IMR-90 (cell line): ENCODE measurements at regions not wholly inside any gene's neighbourhood (a gene's known extent, or its start where the extent isn't known, plus 50 kb on each side); places are given as distances from the start of the nearest gene placed in this dataset.

Source experiments
- ATAC-seq: fragments of 200-7000 bp; cut with Tn5 transposase; 2 replicates; pipeline ENCODE4 v1.9.1; 2020; ENCODE audit warnings: low read depth, mild to moderate bottlenecking, moderate library complexity
- BruUV-seq: library from RNA; stranded (reverse); fragments of 400-500 nt; replicated peaks from 2 replicates; lab custom pipeline; 2021; lab: Mats Ljungman, UMichigan
- CTCF ChIA-PET: fragments of 300-600 bp; formaldehyde crosslinking; extraction: SDS; loops from one replicate; lab custom pipeline; 2021; ENCODE audit warnings: antibody characterized with exemption; lab: Yijun Ruan, JAX
- POLR2A ChIA-PET: fragments of 300-600 bp; sonication (Branson Sonifier 250); formaldehyde crosslinking; loops from one replicate; lab custom pipeline; 2022; ENCODE audit warnings: antibody characterized with exemption; ENCODE audit not compliant: unreplicated experiment; lab: Charles Lee
- DNase-seq: peaks from one replicate; pipeline ENCODE4 v3.0.0; 2013
- H2AFZ ChIP-seq: replicated peaks from 2 replicates; pipeline ENCODE3; 2013; ENCODE audit warnings: low read length, mild to moderate bottlenecking; ENCODE audit not compliant: poor library complexity
- H2AK5ac ChIP-seq: 2 replicates; pipeline ENCODE4 v1.6.1; 2013; ENCODE audit warnings: low read depth, low read length, inconsistent platforms
- H2AK9ac ChIP-seq: replicated peaks from 2 replicates; pipeline ENCODE3; 2013; ENCODE audit warnings: mild to moderate bottlenecking, low read depth, low read length, moderate library complexity; ENCODE audit not compliant: poor library complexity
- H2BK120ac ChIP-seq: 2 replicates; pipeline ENCODE4 v1.6.1; 2013; ENCODE audit warnings: low read depth, low read length, inconsistent platforms
- H2BK15ac ChIP-seq: 3 replicates; pipeline ENCODE4 v1.6.1; 2013; ENCODE audit warnings: low read depth, low read length, inconsistent platforms
- H2BK20ac ChIP-seq: 2 replicates; pipeline ENCODE4 v1.6.1; 2013; ENCODE audit warnings: low read depth, mild to moderate bottlenecking, inconsistent platforms, low read length, moderate library complexity
- H2BK5ac ChIP-seq: 2 replicates; pipeline ENCODE4 v1.6.1; 2013; ENCODE audit warnings: mild to moderate bottlenecking, low read depth, low read length, inconsistent platforms; ENCODE audit not compliant: poor library complexity, severe bottlenecking
- H3K14ac ChIP-seq: replicated peaks from 2 replicates; pipeline ENCODE4 v1.6.1; 2013; ENCODE audit warnings: low read depth, low read length, inconsistent platforms
- H3K18ac ChIP-seq: 2 replicates; pipeline ENCODE4 v1.6.1; 2013; ENCODE audit warnings: low read depth, low read length, control low read depth
- H3K23ac ChIP-seq: 2 replicates; pipeline ENCODE4 v1.6.1; 2013; ENCODE audit warnings: low read depth, low read length, inconsistent platforms
- H3K27ac ChIP-seq: 2 replicates; pipeline ENCODE4 v1.5.1; 2013; ENCODE audit warnings: mild to moderate bottlenecking, control low read depth, low read length; ENCODE audit not compliant: insufficient read depth
- H3K27me3 ChIP-seq: 2 replicates; pipeline ENCODE4 v1.6.1; 2013; ENCODE audit warnings: low read length; ENCODE audit not compliant: control insufficient read depth, insufficient read depth
- H3K36me3 ChIP-seq: 2 replicates; pipeline ENCODE4 v1.6.1; 2013; ENCODE audit warnings: low read length, mixed read lengths; ENCODE audit not compliant: control insufficient read depth, insufficient read depth
- H3K4ac ChIP-seq: 2 replicates; pipeline ENCODE4 v1.6.1; 2013; ENCODE audit warnings: low read depth, low read length, inconsistent platforms
- H3K4me1 ChIP-seq: 2 replicates; pipeline ENCODE4 v1.6.1; 2013; ENCODE audit warnings: low read length, mixed read lengths; ENCODE audit not compliant: control insufficient read depth, insufficient read depth
- H3K4me2 ChIP-seq: 2 replicates; pipeline ENCODE4 v1.6.1; 2013; ENCODE audit warnings: low read depth, mild to moderate bottlenecking, control low read depth, low read length, moderate library complexity
- H3K4me3 ChIP-seq: 2 replicates; pipeline ENCODE4 v1.5.1; 2013; ENCODE audit warnings: low read depth, mild to moderate bottlenecking, control low read depth, low read length, moderate library complexity; ENCODE audit not compliant: insufficient read depth
- H3K56ac ChIP-seq: 2 replicates; pipeline ENCODE4 v1.6.1; 2013; ENCODE audit warnings: low read length, inconsistent platforms; ENCODE audit not compliant: insufficient read depth; ENCODE audit errors: extremely low read depth
- H3K79me1 ChIP-seq, 2 experiments: 2 replicates each; pipeline ENCODE4 v1.6.1; 2013; ENCODE audit warnings: low read length in 2 of 2, inconsistent platforms in 1 of 2, low read depth in 1 of 2
- H3K9ac ChIP-seq: 2 replicates; pipeline ENCODE4 v1.6.1; 2013; ENCODE audit warnings: low read depth, low read length, control low read depth
- H3K9me1 ChIP-seq: 2 replicates; pipeline ENCODE4 v1.6.1; 2013; ENCODE audit warnings: low read length, inconsistent platforms; ENCODE audit not compliant: insufficient read depth
- H3K9me3 ChIP-seq: 2 replicates; pipeline ENCODE4 v1.6.1; 2013; ENCODE audit warnings: low read length; ENCODE audit not compliant: control insufficient read depth, insufficient read depth
- H4K20me1 ChIP-seq: 2 replicates; pipeline ENCODE4 v1.6.1; 2013; ENCODE audit warnings: low read length, inconsistent platforms; ENCODE audit not compliant: insufficient read depth
- H4K5ac ChIP-seq: 2 replicates; pipeline ENCODE4 v1.6.1; 2013; ENCODE audit warnings: mild to moderate bottlenecking, low read depth, low read length, control low read depth
- H4K8ac ChIP-seq, 2 experiments: 2 replicates each; pipeline ENCODE4 v1.6.1; 2013; ENCODE audit warnings: low read depth in 2 of 2, low read length in 2 of 2, control low read depth in 1 of 2, inconsistent platforms in 1 of 2
- H4K91ac ChIP-seq: 2 replicates; pipeline ENCODE4 v1.6.1; 2013; ENCODE audit warnings: low read depth, low read length, inconsistent platforms; ENCODE audit not compliant: insufficient read depth
- BHLHE40 ChIP-seq: fragments of 150-350 bp; IDR thresholded peaks from 2 replicates; pipeline ENCODE4 v1.6.1; 2016; ENCODE audit warnings: mild to moderate bottlenecking, low read depth, low read length
- CEBPB ChIP-seq: IDR thresholded peaks from 2 replicates; pipeline ENCODE4 v1.6.1; 2012; ENCODE audit warnings: low read depth, low read length, improper control_type of control experiment
- CHD1 ChIP-seq: IDR thresholded peaks from 2 replicates; pipeline ENCODE4 v1.6.1; 2012; ENCODE audit warnings: low read depth, low read length, improper control_type of control experiment
- MXI1 ChIP-seq: IDR thresholded peaks from 2 replicates; pipeline ENCODE4 v1.6.1; 2012; ENCODE audit warnings: low read depth, mild to moderate bottlenecking, low read length, moderate library complexity, borderline replicate concordance
- POLR2A ChIP-seq: IDR thresholded peaks from 2 replicates; pipeline ENCODE4 v1.6.1; 2012; ENCODE audit warnings: mild to moderate bottlenecking, low read depth, low read length
- RCOR1 ChIP-seq: IDR thresholded peaks from 2 replicates; pipeline ENCODE4 v1.6.1; 2012; ENCODE audit warnings: mild to moderate bottlenecking, low read length, improper control_type of control experiment; ENCODE audit not compliant: insufficient replicate concordance
- WGBS, 2 experiments: methylation state at CpG; one replicate each; pipeline versions ENCODE4 v1.1.5 to v1.1.7; 2013; ENCODE audit warnings: missing lambda C conversion rate in 2 of 2; ENCODE audit not compliant: insufficient read length in 1 of 2; ENCODE audit errors: extremely low coverage in 2 of 2; 5-methylcytosine and 5-hydroxymethylcytosine counted together
- dilution Hi-C: fragments of 300-500 bp; cut with HindIII; formaldehyde crosslinking; loops from one replicate; pipeline ENCODE4 v1.14.3; 2018; ENCODE audit warnings: low sequenced_read_pairs; ENCODE audit not compliant: unreplicated experiment
- in situ Hi-C: fragments of 300-500 bp; cut with MboI; formaldehyde crosslinking; loops from 3 replicates; pipeline ENCODE4 v1.14.3; 2019; ENCODE audit warnings: low sequenced_read_pairs, inconsistent platforms, mixed read lengths
- intact Hi-C: fragments of 100-400 bp; cut with micrococcal nuclease; formaldehyde crosslinking; loops from 2 replicates; pipeline ENCODE4 v1.10.0; 2022

DNA sequence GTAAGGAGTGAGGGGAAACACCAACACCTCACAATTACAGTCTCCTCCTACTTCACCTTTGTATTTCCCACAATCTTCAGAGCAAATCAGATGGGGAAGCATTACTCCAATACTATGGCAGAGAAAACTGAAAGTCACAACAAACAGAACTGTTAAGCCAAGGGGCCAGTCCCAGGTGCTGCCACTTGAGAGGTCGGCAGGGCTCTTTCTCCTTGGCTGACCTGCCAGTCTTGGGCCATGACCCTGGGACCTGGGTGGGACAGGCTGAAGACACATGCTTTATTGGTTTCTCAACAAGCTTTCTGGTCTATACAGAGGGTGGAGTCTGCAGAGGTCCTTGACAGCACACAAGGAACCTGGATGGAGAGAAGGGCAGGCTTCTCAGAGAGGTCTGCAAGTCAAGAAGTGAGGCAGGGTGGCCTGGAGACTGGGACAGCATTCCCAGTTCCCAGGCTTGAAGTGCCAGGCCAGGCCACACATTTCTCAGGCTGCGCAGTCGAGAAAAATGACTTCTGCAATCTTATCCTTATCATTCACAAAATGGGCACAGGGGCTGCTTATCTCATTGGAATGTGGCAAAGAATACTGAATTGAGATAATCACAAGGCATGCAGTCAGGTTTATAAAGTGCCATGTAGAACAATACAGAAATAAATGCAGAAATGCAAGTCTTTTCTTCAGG, 301.0 kb downstream of the CXCL12 start:
- Histone ChIP-seq H2AK9ac (no peak overlapping the region), H3K9ac (no peak overlapping the region), H3K23ac (no peak overlapping the region), H2BK120ac (no peak overlapping the region), H2AK5ac (no peak overlapping the region), H2BK5ac (no peak overlapping the region), H3K4me2 (no peak overlapping the region), H4K20me1 (no peaks in the 10 kb centered on the region), H3K79me1 (no peaks in the 10 kb centered on the region), H3K4me1 (no peaks in the 10 kb centered on the region), H3K4ac (no peak overlapping the region), H4K91ac (no peak overlapping the region), H2BK15ac (no peak overlapping the region), H3K27ac (no peak overlapping the region), H3K27me3 (peaks cover 4% of the 10 kb centered on the region), H2BK20ac (no peak overlapping the region), H3K56ac (no peak overlapping the region), H3K14ac (no peak overlapping the region), H3K9me3 (no peaks in the 10 kb centered on the region), H3K4me3 (no peak overlapping the region), H3K9me1 (no peaks in the 10 kb centered on the region), H4K5ac (no peak overlapping the region), H3K36me3 (no peaks in the 10 kb centered on the region), H4K8ac (no peak overlapping the region), H3K18ac (no peak overlapping the region), H2AFZ (no peak overlapping the region)
- dilution Hi-C loops (no loop called here), in situ Hi-C loops (no loop called here), intact Hi-C loops (no loop called here)
- 38% methylated on average over 1 of the region's 3 CpGs; no CpG with 5 or more reads in 1 of the 2 experiments for WGBS, 2 experiments
- no peak for DNase-seq
- ChIA-PET CTCF (no interaction called here), POLR2A (no interaction called here)
- TF ChIP-seq RCOR1: no peak
- TF ChIP-seq CEBPB: no peak
- no peak for TF ChIP-seq POLR2A
- TF ChIP-seq MXI1: no peak
- TF ChIP-seq CHD1: no peak
- TF ChIP-seq BHLHE40: no peak
- no peak for ATAC-seq
- no TSS peak for BruUV-seq
